Kidney epithelial cell (primary cell): ENCODE measurements at regions not wholly inside any gene's neighbourhood (a gene's known extent, or its start where the extent isn't known, plus 50 kb on each side); places are given as distances from the start of the nearest gene placed in this dataset.

Experiments
- DNase-seq: peaks from one replicate; pipeline ENCODE4 v3.0.0-alpha.2; 2010; ENCODE audit warnings: low read depth
- H3K27me3 ChIP-seq: 2 replicates; pipeline ENCODE4 v1.6.0; 2011; ENCODE audit warnings: low read length; ENCODE audit not compliant: control insufficient read depth, insufficient read depth
- H3K36me3 ChIP-seq: 2 replicates; pipeline ENCODE4 v1.5.1; 2011; ENCODE audit warnings: low read length; ENCODE audit not compliant: control insufficient read depth, insufficient read depth
- H3K4me3 ChIP-seq: 2 replicates; pipeline ENCODE4 v1.5.1; 2011; ENCODE audit warnings: low read depth, mild to moderate bottlenecking, control low read depth, low read length
- CTCF ChIP-seq: IDR thresholded peaks from 2 replicates; pipeline ENCODE4 v1.5.1; 2011; ENCODE audit warnings: mild to moderate bottlenecking, moderate library complexity, low read length, control low read depth, inconsistent platforms; ENCODE audit not compliant: insufficient read depth, poor library complexity, severe bottlenecking

GRCh38 chr16:5374184-5374583 lies 276.6 kb upstream of the EEF2KMT start:
- Histone ChIP-seq H3K36me3 (no peaks in the 10 kb centered on the region), H3K4me3 (no peak overlapping the region), H3K27me3 (no peaks in the 10 kb centered on the region)
- TF ChIP-seq CTCF: no peak
- DNase-seq: no peak

DNA sequence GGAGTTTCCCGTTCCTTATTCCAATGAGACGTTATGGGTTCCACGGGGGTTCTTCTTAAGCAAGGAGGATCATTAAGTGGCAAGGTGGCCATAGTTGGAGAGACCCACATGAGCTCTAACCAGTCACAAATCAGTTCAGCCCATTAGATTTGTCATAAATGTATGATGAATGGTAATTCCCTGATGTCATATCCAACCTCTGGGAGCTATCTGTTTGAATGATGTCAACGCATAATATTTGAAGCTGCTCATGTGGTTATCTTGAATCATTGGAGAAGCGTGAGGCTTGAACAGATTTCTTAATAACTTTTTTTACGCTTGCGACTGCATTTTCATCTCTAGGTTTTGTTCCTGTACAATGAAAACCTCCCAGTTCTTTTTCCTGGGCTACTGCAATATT lies 270.4 kb upstream of the EEF2KMT start:
- Histone ChIP-seq H3K4me3 (no peak overlapping the region), H3K27me3 (no peaks in the 10 kb centered on the region), H3K36me3 (no peaks in the 10 kb centered on the region)
- TF ChIP-seq CTCF: no peak
- DNase-seq: no peak

DNA sequence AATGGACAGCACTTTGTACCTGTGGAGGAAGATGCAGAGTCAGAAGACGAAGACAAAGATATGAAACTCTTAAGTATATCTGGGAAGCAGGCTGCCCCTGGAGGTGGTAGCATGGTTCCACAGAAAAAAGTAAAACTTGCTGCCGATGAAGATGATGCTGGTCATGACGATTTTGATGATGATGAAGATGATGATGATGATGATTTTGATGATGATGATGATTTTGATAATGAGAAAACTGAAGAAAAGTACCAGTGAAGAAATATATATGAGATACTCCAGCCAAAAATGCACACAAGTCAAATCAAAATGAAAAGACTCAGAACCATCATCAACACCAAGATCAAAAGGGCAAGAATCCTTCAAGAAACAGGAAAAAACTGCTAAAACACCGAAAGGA lies 268.5 kb upstream of the EEF2KMT start:
- Histone ChIP-seq H3K36me3 (no peaks in the 10 kb centered on the region), H3K4me3 (no peak overlapping the region), H3K27me3 (no peaks in the 10 kb centered on the region)
- no peak for DNase-seq
- TF ChIP-seq CTCF: no peak

DNA sequence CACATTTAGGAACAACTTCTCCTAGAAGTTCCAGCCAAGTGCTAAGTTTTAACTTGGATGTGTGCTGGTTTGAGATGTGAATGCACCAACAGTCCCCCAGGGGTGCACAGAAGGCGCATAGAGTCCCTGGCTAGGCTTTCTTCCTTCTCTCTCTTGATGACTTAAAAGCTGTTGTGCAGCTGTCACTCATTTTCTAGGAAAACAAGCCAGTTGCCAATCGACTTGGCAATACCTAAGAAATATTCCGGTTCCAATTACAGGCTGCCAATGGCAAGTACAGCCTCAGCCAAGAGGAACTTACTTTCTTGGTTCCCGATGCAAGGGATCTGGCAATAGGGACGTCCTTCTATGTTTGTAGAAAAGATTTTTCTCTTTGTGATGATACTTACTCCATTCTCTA lies 266.6 kb upstream of the EEF2KMT start:
- Histone ChIP-seq H3K27me3 (no peaks in the 10 kb centered on the region), H3K4me3 (no peak overlapping the region), H3K36me3 (no peaks in the 10 kb centered on the region)
- no peak for TF ChIP-seq CTCF
- DNase-seq: no peak

- no peak for TF ChIP-seq CTCF
- H3K27me3 ChIP-seq: no peaks in the 10 kb centered on the region
- no peak overlapping the region for H3K4me3 ChIP-seq
- DNase-seq: no peak
- no peaks in the 10 kb centered on the region for H3K36me3 ChIP-seq
Measured at GRCh38 chr16:5361322-5361721, 263.7 kb upstream of the EEF2KMT start.

- DNase-seq: no peak
- H3K4me3 ChIP-seq: no peak overlapping the region
- no peak for TF ChIP-seq CTCF
- H3K36me3 ChIP-seq: no peaks in the 10 kb centered on the region
- H3K27me3 ChIP-seq: no peaks in the 10 kb centered on the region
Measured at GRCh38 chr16:5354645-5355044, 257.1 kb upstream of the EEF2KMT start.
